Lower leg skin (tissue), 4 donors: ENCODE measurements at regions not wholly inside any gene's neighbourhood (a gene's known extent, or its start where the extent isn't known, plus 50 kb on each side); places are given as distances from the start of the nearest gene placed in this dataset.

ENCODE experiments used
- DNase-seq, 2 donors: peaks; one replicate each; pipeline ENCODE4 v3.0.0-alpha.2; 2019; ENCODE audit warnings: low spot score in 2 of 2
- H3K4me3 ChIP-seq: fragments of 200-600 bp; sonication (generic); 2 replicates; pipeline ENCODE4 v1.5.1; 2017; ENCODE audit warnings: mild to moderate bottlenecking, low read depth; ENCODE audit not compliant: poor library complexity, severe bottlenecking
- CTCF ChIP-seq, 3 donors: fragments of 450-650 bp; IDR thresholded peaks; one replicate each; pipeline ENCODE4 v1.5.1; 2016; ENCODE audit warnings: antibody characterized with exemption in 3 of 3, mild to moderate bottlenecking in 3 of 3, moderate library complexity in 2 of 3
- POLR2A ChIP-seq, 2 donors: fragments of 450-650 bp; IDR thresholded peaks; one replicate each; pipeline ENCODE4 v1.6.1; 2016 to 2017; ENCODE audit warnings: antibody characterized with exemption in 2 of 2, mild to moderate bottlenecking in 1 of 2, moderate library complexity in 1 of 2
- WGBS, 2 donors: methylation state at CpG; one replicate each; pipeline ENCODE4 v1.1.5; 2018; 5-methylcytosine and 5-hydroxymethylcytosine counted together
- intact Hi-C: fragments of 100-400 bp; cut with DNase I; formaldehyde crosslinking; loops from one replicate; pipeline ENCODE4 v1.15.0; 2023; ENCODE audit warnings: low total_unique reads

DNA sequence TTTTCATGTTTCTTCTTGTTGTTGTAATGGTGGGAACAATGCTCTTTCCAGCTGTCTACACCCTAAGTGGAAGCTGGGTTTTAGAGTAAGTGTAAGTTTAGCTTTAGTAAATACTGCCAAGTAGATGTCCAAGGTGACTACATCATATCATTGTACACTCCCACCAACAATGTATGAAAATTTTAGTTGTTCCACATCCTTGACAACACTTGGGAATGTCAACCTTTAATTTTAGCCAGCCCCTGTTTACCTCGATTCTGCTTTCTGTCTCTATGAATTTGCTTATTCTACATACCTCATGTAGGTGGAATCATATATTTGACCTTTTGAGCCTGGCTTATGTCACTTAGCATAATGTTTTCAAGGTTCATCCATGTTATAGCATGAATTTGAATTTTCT, 93.0 kb downstream of the MTPAP start:
- no peak for DNase-seq
- H3K4me3 ChIP-seq = no peak overlapping the region
- intact Hi-C loops = no loop called here
- 78 to 87% methylated on average over 1 of the region's 1 CpG for WGBS, 2 donors
- TF ChIP-seq POLR2A (IDR thresholded peaks at IDR 0.05) (no peak), CTCF (IDR thresholded peaks at IDR 0.05) (no peak)

- H3K4me3 ChIP-seq = no peak overlapping the region
- DNase-seq = no peak
- WGBS, 2 donors = 45 to 67% methylated on average over 1 of the region's 1 CpG
- intact Hi-C loops = no loop called here
- TF ChIP-seq POLR2A (IDR thresholded peaks at IDR 0.05) (no peak), CTCF (IDR thresholded peaks at IDR 0.05) (no peak)
Observed at GRCh38 chr10:30254926-30255325, 94.2 kb downstream of the MTPAP start.

DNA sequence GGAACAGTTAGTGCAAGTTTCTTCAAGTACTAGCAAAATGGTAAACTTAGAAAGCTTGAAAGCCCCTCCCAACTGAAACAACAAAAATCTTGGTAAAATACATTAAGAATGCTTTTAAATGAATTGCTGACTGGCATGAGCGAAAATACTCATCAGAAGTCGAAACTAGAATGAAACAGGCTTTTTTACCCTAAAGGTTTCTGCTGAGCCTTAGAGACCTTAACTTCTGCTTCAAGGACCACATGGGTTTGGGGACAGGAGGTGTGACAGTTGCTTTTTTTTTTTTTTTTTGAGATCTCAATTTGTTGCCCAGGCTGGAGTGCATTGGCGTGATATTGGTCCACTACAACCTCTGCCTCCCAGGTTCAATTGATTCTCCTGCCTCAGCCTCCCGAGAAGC, 100.3 kb downstream of the MTPAP start:
- H3K4me3 ChIP-seq = no peak overlapping the region
- intact Hi-C loops = no loop called here
- WGBS, 2 donors = 88 to 98% methylated on average over 4 of the region's 4 CpGs
- no peak for DNase-seq
- TF ChIP-seq POLR2A (IDR thresholded peaks at IDR 0.05) (no peak), CTCF (IDR thresholded peaks at IDR 0.05) (no peak)

GRCh38 chr10:30247704-30248103, 101.4 kb downstream of the MTPAP start:
- no peak overlapping the region for H3K4me3 ChIP-seq
- no peak for DNase-seq
- intact Hi-C loops = no loop called here
- WGBS, 2 donors = 86 to 91% methylated on average over 4 of the region's 4 CpGs
- TF ChIP-seq POLR2A (IDR thresholded peaks at IDR 0.05) = no peak
- TF ChIP-seq CTCF (IDR thresholded peaks at IDR 0.05) = no peak

GRCh38 chr10:30241422-30242110, 107.5 kb downstream of the MTPAP start:
- no peak for DNase-seq
- intact Hi-C loops = no loop called here
- no peak overlapping the region for H3K4me3 ChIP-seq
- TF ChIP-seq POLR2A (IDR thresholded peaks at IDR 0.05) (no peak), CTCF (IDR thresholded peaks at IDR 0.05) (no peak)
- 82 to 84% methylated on average over 6 of the region's 6 CpGs for WGBS, 2 donors

- no peak for DNase-seq
- intact Hi-C loops = no loop called here
- TF ChIP-seq CTCF (IDR thresholded peaks at IDR 0.05) (no peak), POLR2A (IDR thresholded peaks at IDR 0.05) (no peak)
- 76 to 86% methylated on average over 8 of the region's 8 CpGs for WGBS, 2 donors
- no peak overlapping the region for H3K4me3 ChIP-seq
Observed at GRCh38 chr10:30238836-30239235, 110.2 kb downstream of the MTPAP start.
